22Rv1 (cell line): ENCODE measurements at regions not wholly inside any gene's neighbourhood (a gene's known extent, or its start where the extent isn't known, plus 50 kb on each side); places are given as distances from the start of the nearest gene placed in this dataset.
"Not testable (repeated sequence)": the region's sequence is repeated elsewhere in the genome, so short reads cannot be mapped to it uniquely, and the experiment has no call there.

Experiments
- H3K27ac ChIP-seq: fragments of 450-650 bp; 2 replicates; pipeline ENCODE4 v1.5.1; 2017
- TF ChIP-seq, protein P1 (sequence below): fragments of 450-650 bp; IDR thresholded peaks from 2 replicates; pipeline ENCODE4 v1.5.1; 2017; ENCODE audit warnings: mild to moderate bottlenecking

GRCh38 chr15:84151205-84151931 is 84.2 kb upstream of the GOLGA6L4 start:
- H3K27ac ChIP-seq, result no peak overlapping the region
- TF ChIP-seq, protein P1, sequence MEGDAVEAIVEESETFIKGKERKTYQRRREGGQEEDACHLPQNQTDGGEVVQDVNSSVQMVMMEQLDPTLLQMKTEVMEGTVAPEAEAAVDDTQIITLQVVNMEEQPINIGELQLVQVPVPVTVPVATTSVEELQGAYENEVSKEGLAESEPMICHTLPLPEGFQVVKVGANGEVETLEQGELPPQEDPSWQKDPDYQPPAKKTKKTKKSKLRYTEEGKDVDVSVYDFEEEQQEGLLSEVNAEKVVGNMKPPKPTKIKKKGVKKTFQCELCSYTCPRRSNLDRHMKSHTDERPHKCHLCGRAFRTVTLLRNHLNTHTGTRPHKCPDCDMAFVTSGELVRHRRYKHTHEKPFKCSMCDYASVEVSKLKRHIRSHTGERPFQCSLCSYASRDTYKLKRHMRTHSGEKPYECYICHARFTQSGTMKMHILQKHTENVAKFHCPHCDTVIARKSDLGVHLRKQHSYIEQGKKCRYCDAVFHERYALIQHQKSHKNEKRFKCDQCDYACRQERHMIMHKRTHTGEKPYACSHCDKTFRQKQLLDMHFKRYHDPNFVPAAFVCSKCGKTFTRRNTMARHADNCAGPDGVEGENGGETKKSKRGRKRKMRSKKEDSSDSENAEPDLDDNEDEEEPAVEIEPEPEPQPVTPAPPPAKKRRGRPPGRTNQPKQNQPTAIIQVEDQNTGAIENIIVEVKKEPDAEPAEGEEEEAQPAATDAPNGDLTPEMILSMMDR, result no peak

GRCh38 chr15:84152381-84152979 is 83.1 kb upstream of the GOLGA6L4 start:
- H3K27ac ChIP-seq, result not testable (repeated sequence)

DNA sequence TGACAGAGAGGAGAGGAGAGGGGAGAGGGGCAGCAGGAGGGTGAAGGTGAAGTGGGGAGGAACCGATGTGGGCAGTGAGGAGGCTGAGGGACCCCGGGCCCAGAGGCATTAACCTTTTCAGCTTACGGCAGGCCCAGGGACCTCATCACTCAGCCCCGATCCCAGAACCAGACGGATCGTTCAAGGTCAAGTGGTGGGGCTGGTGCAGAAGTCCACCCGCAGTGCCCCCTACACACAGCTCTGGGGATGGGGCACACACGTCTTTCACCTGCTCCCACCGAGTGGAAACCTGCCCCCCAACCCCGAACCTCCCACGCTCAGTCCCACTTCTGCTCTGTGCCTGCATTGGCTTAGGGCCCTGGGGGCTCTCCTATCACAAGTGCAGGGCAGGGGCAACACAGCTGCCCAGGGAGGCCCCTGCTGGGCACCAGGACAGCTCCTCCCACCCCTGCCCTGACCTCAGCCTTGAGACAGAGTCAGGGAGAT is 81.9 kb upstream of the GOLGA6L4 start:
- H3K27ac ChIP-seq, result not testable (repeated sequence)

GRCh38 chr15:84154314-84154713 is 81.3 kb upstream of the GOLGA6L4 start:
- not testable (repeated sequence) for H3K27ac ChIP-seq

DNA sequence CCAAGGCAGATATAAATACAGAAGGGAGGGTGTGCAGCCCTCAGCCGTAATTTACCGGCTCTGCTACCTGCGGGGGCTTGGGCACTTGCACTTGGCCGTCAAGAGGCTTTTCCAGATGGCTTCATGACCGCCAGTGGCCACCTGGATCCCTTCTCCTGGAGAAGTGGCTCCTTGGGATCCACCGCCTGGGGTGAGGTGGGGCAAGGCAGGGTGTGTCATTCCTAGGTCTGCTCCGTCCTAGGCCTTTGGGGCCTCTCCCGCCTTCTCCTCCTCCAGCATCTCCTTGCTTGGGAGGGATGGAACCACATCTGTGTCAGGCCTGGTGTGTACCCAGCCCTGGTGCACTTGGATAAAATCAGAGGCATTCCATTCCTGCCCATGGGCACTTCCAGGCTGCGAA is 80.8 kb upstream of the GOLGA6L4 start:
- not testable (repeated sequence) for H3K27ac ChIP-seq

GRCh38 chr15:84155792-84156587 is 79.6 kb upstream of the GOLGA6L4 start:
- not testable (repeated sequence) for H3K27ac ChIP-seq

- H3K27ac ChIP-seq, result not testable (repeated sequence)
These were observed 79.1 kb upstream of the GOLGA6L4 start for GRCh38 chr15:84156588-84156840.

- not testable (repeated sequence) for H3K27ac ChIP-seq
These were observed 78.4 kb upstream of the GOLGA6L4 start for GRCh38 chr15:84157056-84157632.

GRCh38 chr15:84157857-84158256 is 77.7 kb upstream of the GOLGA6L4 start:
- not testable (repeated sequence) for H3K27ac ChIP-seq

DNA sequence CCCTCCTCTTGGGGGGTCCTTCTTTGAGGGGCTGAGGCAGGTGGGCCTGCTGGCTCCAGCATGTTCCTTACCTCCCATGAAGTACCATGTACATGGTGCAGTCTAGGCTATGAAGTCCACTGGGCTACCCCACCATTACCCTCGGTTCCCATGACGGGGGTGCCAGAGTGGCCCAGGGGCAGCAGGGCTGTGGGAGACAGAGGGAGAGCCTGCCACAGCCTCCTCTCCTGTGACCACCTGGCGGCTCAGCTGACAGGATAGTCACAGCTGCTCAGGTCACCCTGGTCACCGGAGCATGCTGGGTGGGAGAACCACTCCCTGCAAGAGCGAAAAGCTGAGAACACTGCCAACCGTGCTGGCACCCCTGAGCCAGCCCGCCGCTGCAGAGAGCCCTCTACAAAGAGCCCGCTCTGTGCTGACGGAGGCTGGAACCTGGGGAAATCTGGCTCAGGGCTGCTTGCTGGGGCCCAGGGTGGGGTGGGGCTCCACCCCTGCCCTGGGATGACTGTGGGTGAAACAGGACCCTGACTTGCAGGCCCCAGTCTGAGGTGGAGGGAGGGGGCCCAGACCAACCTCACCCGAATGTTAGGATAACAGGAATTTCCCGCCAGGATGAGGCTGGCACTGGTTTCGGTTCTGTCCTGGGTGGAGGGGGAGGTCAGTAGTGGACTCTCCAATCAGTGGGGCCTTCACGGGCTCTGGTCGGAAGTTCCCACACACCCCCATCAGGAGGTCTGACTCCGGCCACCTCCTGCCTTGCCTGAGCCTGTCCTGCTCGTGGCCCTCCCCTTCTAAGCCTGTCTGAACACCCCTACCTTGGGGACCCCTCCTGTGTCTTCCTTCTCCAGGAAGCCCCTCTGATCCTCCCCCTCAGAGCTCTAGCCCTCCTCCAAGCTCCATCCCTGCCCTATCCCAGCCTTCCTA is 76.0 kb upstream of the GOLGA6L4 start:
- not testable (repeated sequence) for H3K27ac ChIP-seq

DNA sequence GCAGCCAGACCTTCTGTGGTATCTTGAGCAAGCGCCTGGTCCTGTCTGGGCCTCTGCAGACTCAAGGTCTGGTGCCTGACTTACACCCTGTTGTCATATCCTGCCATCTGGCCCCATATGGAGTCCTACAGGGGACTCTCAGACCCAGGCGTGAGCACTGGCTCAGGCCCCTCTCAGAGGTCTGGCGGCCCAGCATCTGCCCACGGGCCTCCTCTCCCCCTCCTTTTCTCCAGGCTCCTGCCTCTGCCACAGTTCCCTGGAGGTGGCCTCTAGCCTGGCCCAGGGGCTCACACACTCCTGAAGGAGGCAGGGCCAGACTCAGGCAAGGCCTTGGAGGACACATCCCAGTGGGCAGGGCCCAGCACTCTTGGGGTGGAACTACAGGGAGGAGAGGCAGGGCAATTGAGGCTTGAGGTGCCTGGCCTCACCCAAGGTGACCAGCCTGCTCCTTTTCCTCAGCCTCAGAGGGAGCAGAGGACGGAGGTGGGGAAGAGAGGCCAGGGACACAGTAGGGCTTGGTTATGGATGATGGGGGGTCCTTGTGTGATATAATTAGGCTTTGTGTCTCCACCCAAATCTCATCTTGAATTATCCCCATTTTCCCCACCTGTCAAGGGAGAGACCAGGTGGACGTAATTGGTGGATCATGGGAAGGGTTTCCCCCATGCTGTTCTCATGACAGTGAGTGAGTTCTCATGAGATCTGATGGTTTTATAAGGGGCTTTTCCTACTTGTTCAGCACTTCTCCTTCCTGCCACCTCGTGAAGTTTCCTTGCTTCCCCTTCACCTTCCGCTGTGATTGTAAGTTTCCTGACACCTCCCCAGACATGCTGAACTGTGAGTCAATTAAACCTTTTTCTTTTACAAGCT is 70.9 kb upstream of the GOLGA6L4 start:
- not testable (repeated sequence) for H3K27ac ChIP-seq

DNA sequence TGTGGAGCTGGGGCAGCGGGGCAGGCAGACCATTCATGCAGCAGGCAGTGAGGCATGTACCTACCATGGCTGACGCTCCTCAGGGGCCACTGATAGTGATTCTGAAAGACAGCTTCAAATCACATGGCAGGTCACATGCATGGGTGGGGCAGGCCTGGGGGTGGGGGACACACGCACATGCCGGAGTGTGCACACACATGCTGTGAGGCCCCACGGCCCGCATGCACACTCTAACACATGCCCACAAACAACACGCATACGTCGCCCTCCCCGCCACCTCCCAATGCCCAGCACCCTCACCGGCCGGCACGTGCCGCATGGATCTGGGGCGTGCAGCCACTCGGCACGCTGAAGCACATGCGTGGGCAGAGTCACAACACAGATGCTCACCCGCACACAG is 65.5 kb upstream of the GOLGA6L4 start:
- not testable (repeated sequence) for H3K27ac ChIP-seq

GRCh38 chr15:84173231-84173610 is 62.4 kb upstream of the GOLGA6L4 start:
- not testable (repeated sequence) for H3K27ac ChIP-seq
